K562 (cell line): ENCODE measurements at regions not wholly inside any gene's neighbourhood (a gene's known extent, or its start where the extent isn't known, plus 50 kb on each side); places are given as distances from the start of the nearest gene placed in this dataset.

Source experiments
- ATAC-seq: fragments of 200-7000 bp; cut with Tn5 transposase; 3 replicates; pipeline ENCODE4 v1.9.1; 2020; ENCODE audit warnings: moderate library complexity
- BruUV-seq: library from RNA; stranded (reverse); fragments of 400-500 nt; replicated peaks from 2 replicates; lab custom pipeline; 2021; lab: Mats Ljungman, UMichigan
- CTCF ChIA-PET: fragments of 300-600 bp; formaldehyde crosslinking; extraction: SDS; loops from one replicate; lab custom pipeline; 2021; ENCODE audit warnings: low intra/inter-chr PET ratio; lab: Yijun Ruan, JAX
- POLR2A ChIA-PET: fragments of 300-600, 350-650 bp; sonication (Branson Sonifier 250); formaldehyde crosslinking; extraction: SDS; loops from one replicate; lab custom pipeline; 2021; ENCODE audit warnings: antibody characterized with exemption, inconsistent platforms; lab: Yijun Ruan, JAX
- DNase-seq, 4 experiments: peaks; one replicate each; pipeline versions ENCODE4 v3.0.0 to v3.0.0-alpha.2; 2011 to 2018; ENCODE audit warnings: low spot score in 3 of 4, mixed read lengths in 3 of 4; ENCODE audit errors: extremely low read depth in 1 of 4
- FAIRE-seq: peaks from 2 replicates; lab custom pipeline; 2011; peaks lifted over from hg19 to GRCh38; lab: Jason Lieb, UNC
- H2AFZ ChIP-seq: 2 replicates; pipeline ENCODE4 v1.6.0; 2011; ENCODE audit warnings: low read depth, low read length, control low read depth, inconsistent platforms
- H3K27ac ChIP-seq: fragments of 200-600 bp; 3 replicates; pipeline ENCODE4 v1.8.0; 2011; ENCODE audit warnings: low read depth, mild to moderate bottlenecking, control low read depth, inconsistent platforms, low read length, moderate library complexity, mixed read lengths; ENCODE audit errors: extremely low read depth
- H3K27me3 ChIP-seq, 2 experiments: fragments of 300-600 bp in 1 of 2; 2 replicates in 1 of 2; 3 replicates in 1 of 2; pipeline versions ENCODE4 v1.6.0 to v1.8.0; 2011; ENCODE audit warnings: inconsistent platforms in 2 of 2, low read length in 2 of 2, mild to moderate bottlenecking in 1 of 2, mixed read lengths in 1 of 2, moderate library complexity in 1 of 2; ENCODE audit not compliant: control insufficient read depth in 2 of 2, insufficient read depth in 2 of 2
- H3K36me3 ChIP-seq: fragments of 300-600 bp; 3 replicates; pipeline ENCODE4 v1.8.0; 2011; ENCODE audit warnings: mild to moderate bottlenecking, low read length, inconsistent platforms; ENCODE audit not compliant: control insufficient read depth, insufficient read depth
- H3K4me1 ChIP-seq, 2 experiments: fragments of 200-600 bp in 1 of 2; replicated peaks in 1 of 2; 2 replicates in 1 of 2; 3 replicates in 1 of 2; pipeline versions ENCODE4 v1.5.1 to v1.8.0; 2011; ENCODE audit warnings: inconsistent platforms in 2 of 2, low read length in 2 of 2, mild to moderate bottlenecking in 1 of 2, mixed read lengths in 1 of 2, moderate library complexity in 1 of 2; ENCODE audit not compliant: control insufficient read depth in 2 of 2, insufficient read depth in 2 of 2
- H3K4me2 ChIP-seq: 2 replicates; pipeline ENCODE4 v1.6.1; 2011; ENCODE audit warnings: low read length, control low read depth, inconsistent platforms, mixed read lengths; ENCODE audit not compliant: insufficient read depth
- H3K4me3 ChIP-seq: fragments of 200-600 bp; sonication (generic), shearing (Covaris generic); 2 replicates; pipeline ENCODE4 v1.5.1; 2016; ENCODE audit warnings: control low read depth, inconsistent platforms
- H3K79me2 ChIP-seq: fragments of 200-600 bp; 3 replicates; pipeline ENCODE4 v1.8.0; 2011; ENCODE audit warnings: low read length, inconsistent platforms; ENCODE audit not compliant: control insufficient read depth, insufficient read depth
- H3K9ac ChIP-seq, 2 experiments: 2 replicates each; pipeline versions ENCODE4 v1.6.0 to v1.6.1; 2011; ENCODE audit warnings: low read depth in 2 of 2, low read length in 2 of 2, control low read depth in 1 of 2, inconsistent platforms in 1 of 2, mild to moderate bottlenecking in 1 of 2, mixed read lengths in 1 of 2; ENCODE audit not compliant: insufficient read depth in 1 of 2
- H3K9me1 ChIP-seq: one replicate; pipeline ENCODE4 v1.6.0; 2011; ENCODE audit warnings: inconsistent platforms, mild to moderate bottlenecking, low read length, moderate library complexity; ENCODE audit not compliant: control insufficient read depth, insufficient read depth
- H3K9me3 ChIP-seq: replicated peaks from 2 replicates; pipeline ENCODE4 v1.5.1; 2011; ENCODE audit warnings: low read depth, low read length, inconsistent platforms; ENCODE audit not compliant: control insufficient read depth, insufficient read depth
- H4K20me1 ChIP-seq: replicated peaks from 2 replicates; pipeline ENCODE4 v1.6.1; 2011; ENCODE audit warnings: low read length, inconsistent platforms, mixed read lengths; ENCODE audit not compliant: control insufficient read depth, insufficient read depth
- ARHGAP35 ChIP-seq: fragments of 450-650 bp; IDR thresholded peaks from 2 replicates; pipeline ENCODE4 v1.6.1; 2018; ENCODE audit not compliant: partially characterized antibody
- CREB3L1 ChIP-seq: fragments of 450-650 bp; IDR thresholded peaks from 2 replicates; pipeline ENCODE4 v1.6.1; 2014; ENCODE audit warnings: low read depth, mild to moderate bottlenecking, moderate library complexity, borderline replicate concordance
- HINFP ChIP-seq: fragments of 450-650 bp; conservative IDR thresholded peaks from 2 replicates; pipeline ENCODE4 v1.6.1; 2016; ENCODE audit warnings: missing genetic modification characterization, low read depth, mild to moderate bottlenecking, control low read depth, missing compliant biosample characterization
- KAT7 ChIP-seq: sonication (generic); formaldehyde crosslinking; IDR thresholded peaks from 2 replicates; pipeline ENCODE4 v1.8.0; 2022; ENCODE audit warnings: missing genetic modification reagents, mild to moderate bottlenecking, borderline replicate concordance
- KAT8 ChIP-seq: fragments of 450-650 bp; IDR thresholded peaks from 2 replicates; pipeline ENCODE4 v1.6.1; 2016; ENCODE audit warnings: low read depth, mild to moderate bottlenecking
- MAFG ChIP-seq: fragments of 450-650 bp; conservative IDR thresholded peaks from 2 replicates; pipeline ENCODE4 v1.6.1; 2016; ENCODE audit warnings: missing genetic modification characterization, missing compliant biosample characterization
- SIN3B ChIP-seq: fragments of 450-650 bp; IDR thresholded peaks from 2 replicates; pipeline ENCODE4 v1.6.1; 2017; ENCODE audit warnings: low read depth, mild to moderate bottlenecking, moderate library complexity
- SNAPC5 ChIP-seq: fragments of 250-450 bp; sonication (Bioruptor Pico); IDR thresholded peaks from 2 replicates; pipeline ENCODE4 v1.8.0; 2021; ENCODE audit warnings: moderate library complexity, mild to moderate bottlenecking, inconsistent platforms
- STAT6 ChIP-seq: sonication (generic); formaldehyde crosslinking; IDR thresholded peaks from 2 replicates; pipeline ENCODE4 v1.8.1; 2023; ENCODE audit warnings: mild to moderate bottlenecking, missing genetic modification reagents
- THAP12 ChIP-seq: fragments of 250-450 bp; sonication (Bioruptor Pico); IDR thresholded peaks from 2 replicates; pipeline ENCODE4 v1.9.0; 2021; ENCODE audit warnings: mild to moderate bottlenecking, inconsistent platforms
- THAP7 ChIP-seq: fragments of 250-450 bp; sonication (Bioruptor Pico); IDR thresholded peaks from 2 replicates; pipeline ENCODE4 v1.5.0; 2021
- ZNF224 ChIP-seq: sonication (generic); formaldehyde crosslinking; IDR thresholded peaks from 2 replicates; pipeline ENCODE4 v1.8.0; 2022; ENCODE audit warnings: mild to moderate bottlenecking, missing genetic modification reagents
- WGBS: fragments of 100-300 bp; shearing (Covaris generic); methylation state at CpG from one replicate; pipeline ENCODE4 v1.1.6; 2016; ENCODE audit warnings: low coverage, mixed read lengths; ENCODE audit not compliant: insufficient coverage; ENCODE audit errors: missing lambda C conversion rate; 5-methylcytosine and 5-hydroxymethylcytosine counted together
- in situ Hi-C: fragments of 300-500 bp; cut with MboI; formaldehyde crosslinking; loops from 4 replicates; pipeline ENCODE4 v1.15.0; 2018; ENCODE audit warnings: inconsistent platforms, mixed read lengths
- intact Hi-C: fragments of 100-400 bp; cut with micrococcal nuclease; formaldehyde crosslinking; loops from 2 replicates; pipeline ENCODE4 v1.14.2; 2022

- BruUV-seq, result no TSS peak
- ATAC-seq (no peak), DNase-seq (no peak), FAIRE-seq (no peak)
- H3K4me2 ChIP-seq, result no peak overlapping the region
- no peaks in the 10 kb centered on the region; a peak in 2 of 5 replicates for H3K27me3 ChIP-seq
- H3K9ac ChIP-seq, result no peak overlapping the region
- no peak overlapping the region for H2AFZ ChIP-seq
- H3K27ac ChIP-seq, result no peak overlapping the region
- no peak for TF ChIP-seq KAT7
- no peak for TF ChIP-seq MAFG (tag)
- TF ChIP-seq KAT8, result no peak
- TF ChIP-seq STAT6, result no peak
- no peak for TF ChIP-seq THAP7 (CRISPR knock-in tag)
- TF ChIP-seq HINFP (tag), result no peak
- no peak for TF ChIP-seq ZNF224 (CRISPR knock-in tag)
- TF ChIP-seq CREB3L1, result no peak
- no peak for TF ChIP-seq SIN3B
- no peak for TF ChIP-seq SNAPC5 (CRISPR knock-in tag)
- no peak for TF ChIP-seq ARHGAP35
- no peak for TF ChIP-seq THAP12
- in situ Hi-C loops, result no loop called here
- 0% methylated on average over 7 of the region's 7 CpGs for WGBS
- H3K4me1 ChIP-seq, result no peaks in the 10 kb centered on the region
- no peaks in the 10 kb centered on the region for H3K9me3 ChIP-seq
- no peaks in the 10 kb centered on the region for H4K20me1 ChIP-seq
- ChIA-PET CTCF (no interaction called here), POLR2A (no interaction called here)
- no peak overlapping the region for H3K4me3 ChIP-seq
- no peaks in the 10 kb centered on the region for H3K36me3 ChIP-seq
- intact Hi-C loops, result no loop called here
- no peaks in the 10 kb centered on the region for H3K9me1 ChIP-seq
- no peaks in the 10 kb centered on the region for H3K79me2 ChIP-seq
These were observed 601.2 kb downstream of the CDH26 start for GRCh38 chr20:60559462-60559861.
